ENCODE measurements at regions not wholly inside any gene's neighbourhood (a gene's known extent, or its start where the extent isn't known, plus 50 kb on each side); places are given as distances from the start of the nearest gene placed in this dataset.

GRCh38 chr15:93362821-93363220, 273.8 kb upstream of the RGMA start:
- peak; percentile 53 for DNase-seq (ENCODE audit: low read depth, low spot score)
- no peaks in the 10 kb centered on the region for H3K27me3 Mint-ChIP-seq (ENCODE audit: low read depth)
- H3K9me3 Mint-ChIP-seq = no peaks in the 10 kb centered on the region
- peak overlapping the region; percentile 99 for H3K27ac Mint-ChIP-seq (ENCODE audit: unreplicated experiment)
- TF ChIP-seq, protein P1, sequence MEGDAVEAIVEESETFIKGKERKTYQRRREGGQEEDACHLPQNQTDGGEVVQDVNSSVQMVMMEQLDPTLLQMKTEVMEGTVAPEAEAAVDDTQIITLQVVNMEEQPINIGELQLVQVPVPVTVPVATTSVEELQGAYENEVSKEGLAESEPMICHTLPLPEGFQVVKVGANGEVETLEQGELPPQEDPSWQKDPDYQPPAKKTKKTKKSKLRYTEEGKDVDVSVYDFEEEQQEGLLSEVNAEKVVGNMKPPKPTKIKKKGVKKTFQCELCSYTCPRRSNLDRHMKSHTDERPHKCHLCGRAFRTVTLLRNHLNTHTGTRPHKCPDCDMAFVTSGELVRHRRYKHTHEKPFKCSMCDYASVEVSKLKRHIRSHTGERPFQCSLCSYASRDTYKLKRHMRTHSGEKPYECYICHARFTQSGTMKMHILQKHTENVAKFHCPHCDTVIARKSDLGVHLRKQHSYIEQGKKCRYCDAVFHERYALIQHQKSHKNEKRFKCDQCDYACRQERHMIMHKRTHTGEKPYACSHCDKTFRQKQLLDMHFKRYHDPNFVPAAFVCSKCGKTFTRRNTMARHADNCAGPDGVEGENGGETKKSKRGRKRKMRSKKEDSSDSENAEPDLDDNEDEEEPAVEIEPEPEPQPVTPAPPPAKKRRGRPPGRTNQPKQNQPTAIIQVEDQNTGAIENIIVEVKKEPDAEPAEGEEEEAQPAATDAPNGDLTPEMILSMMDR (conservative IDR thresholded peaks at IDR 0.05) = no peak
- peak overlapping the region; percentile 65 for H3K4me3 Mint-ChIP-seq
- no peaks in the 10 kb centered on the region for H3K36me3 Mint-ChIP-seq (ENCODE audit: low read depth)
- H3K4me1 Mint-ChIP-seq = peaks cover 82% of the 10 kb centered on the region

DNA sequence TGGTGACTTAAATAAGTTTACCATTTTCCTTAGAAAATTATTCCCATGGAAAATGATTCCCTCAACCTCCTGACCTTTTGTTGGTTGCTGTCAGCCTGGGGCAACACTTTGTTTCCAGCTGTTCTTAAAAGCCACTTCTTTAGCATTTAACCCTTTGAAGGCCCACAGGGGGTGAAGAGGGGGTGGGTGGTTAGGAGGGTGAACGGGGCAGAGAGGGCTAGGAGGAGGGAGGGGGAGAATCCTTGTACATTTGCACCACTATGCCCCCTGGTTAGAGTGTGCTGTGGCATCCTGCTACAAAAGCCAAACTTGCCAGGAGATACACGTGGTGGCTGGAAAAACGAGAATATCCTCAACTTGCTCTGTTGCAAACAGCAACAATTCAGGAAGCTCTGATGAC, 273.2 kb upstream of the RGMA start:
- peaks cover 84% of the 10 kb centered on the region for H3K4me1 Mint-ChIP-seq
- peak overlapping the region; percentile 65 for H3K4me3 Mint-ChIP-seq
- peak overlapping the region; percentile 99 for H3K27ac Mint-ChIP-seq (ENCODE audit: unreplicated experiment)
- H3K36me3 Mint-ChIP-seq (ENCODE audit: low read depth) = no peaks in the 10 kb centered on the region
- no peaks in the 10 kb centered on the region for H3K9me3 Mint-ChIP-seq
- DNase-seq (ENCODE audit: low read depth, low spot score) = no peak
- H3K27me3 Mint-ChIP-seq (ENCODE audit: low read depth) = no peaks in the 10 kb centered on the region
- TF ChIP-seq, protein P1 (conservative IDR thresholded peaks at IDR 0.05) = no peak

DNA sequence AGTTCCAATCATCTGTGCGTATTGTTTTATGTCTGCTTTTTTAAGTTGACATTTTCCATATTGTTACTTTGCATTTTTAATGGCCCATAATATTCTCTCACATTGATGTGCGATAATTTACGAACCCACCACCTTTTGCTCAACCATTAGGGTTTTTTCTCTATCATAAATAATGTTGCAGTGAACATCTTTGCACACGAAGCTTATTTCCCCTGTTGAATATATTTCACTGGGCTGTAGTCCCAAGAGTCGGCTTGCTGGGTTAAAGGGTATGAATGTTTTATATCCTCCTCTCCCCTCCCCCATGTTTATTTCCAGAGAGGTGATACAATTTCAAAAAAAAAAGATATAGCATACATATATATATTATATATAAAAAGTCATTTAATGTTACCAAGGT, 272.7 kb upstream of the RGMA start:
- no peaks in the 10 kb centered on the region for H3K9me3 Mint-ChIP-seq
- no peak for DNase-seq (ENCODE audit: low read depth, low spot score)
- H3K4me1 Mint-ChIP-seq = peaks cover 84% of the 10 kb centered on the region
- H3K4me3 Mint-ChIP-seq = peak overlapping the region; percentile 49
- H3K27ac Mint-ChIP-seq (ENCODE audit: unreplicated experiment) = peak overlapping the region; percentile 66
- no peaks in the 10 kb centered on the region for H3K27me3 Mint-ChIP-seq (ENCODE audit: low read depth)
- H3K36me3 Mint-ChIP-seq (ENCODE audit: low read depth) = no peaks in the 10 kb centered on the region
- TF ChIP-seq, protein P1 (conservative IDR thresholded peaks at IDR 0.05) = no peak

DNA sequence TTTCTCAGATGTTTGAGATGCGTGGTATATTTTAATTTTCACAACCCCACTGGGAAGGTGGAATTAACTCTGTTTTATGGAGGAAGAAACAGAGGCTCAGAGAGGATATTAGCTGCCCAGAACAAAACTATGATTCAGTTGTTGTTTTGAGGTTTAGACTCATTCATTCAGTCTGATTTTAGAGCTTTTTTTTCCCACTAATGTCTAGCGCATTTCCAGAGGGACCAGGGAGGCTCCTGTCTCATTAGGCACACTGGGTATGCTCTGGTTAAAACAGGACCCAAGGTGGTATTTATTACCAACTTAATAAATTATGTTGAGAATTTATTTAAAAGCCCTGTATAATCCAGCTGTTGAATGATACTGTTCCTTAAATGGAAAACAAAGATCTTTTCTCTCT, 272.0 kb upstream of the RGMA start:
- no peak for DNase-seq (ENCODE audit: low read depth, low spot score)
- Mint-ChIP-seq H3K4me1 (peaks cover 82% of the 10 kb centered on the region), H3K27me3 (ENCODE audit: low read depth) (no peaks in the 10 kb centered on the region), H3K4me3 (peak overlapping the region; percentile 31), H3K36me3 (ENCODE audit: low read depth) (peaks cover 3% of the 10 kb centered on the region), H3K27ac (ENCODE audit: unreplicated experiment) (peak overlapping the region; percentile 44), H3K9me3 (peaks cover 2% of the 10 kb centered on the region)
- TF ChIP-seq, protein P1 (conservative IDR thresholded peaks at IDR 0.05) = no peak

DNA sequence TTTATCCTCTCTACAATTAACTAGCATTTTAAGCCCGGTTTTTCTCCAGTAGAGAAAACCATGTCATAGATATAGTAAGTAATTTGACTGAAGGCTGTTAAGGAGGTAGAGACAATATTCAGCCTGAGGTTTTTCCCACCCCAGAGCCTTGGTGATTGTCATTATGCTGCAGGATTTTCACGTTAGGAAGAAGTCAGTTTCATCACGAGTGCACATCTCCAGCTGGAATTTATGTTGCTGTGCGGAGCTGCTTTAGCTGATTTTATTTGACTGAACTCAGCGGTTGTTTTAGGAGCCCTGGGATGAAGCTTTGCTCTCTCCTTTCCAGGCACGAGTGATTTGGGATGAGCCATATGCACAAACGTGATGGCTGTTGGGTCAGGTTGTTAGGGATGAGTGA, 271.3 kb upstream of the RGMA start:
- peaks cover 3% of the 10 kb centered on the region for H3K36me3 Mint-ChIP-seq (ENCODE audit: low read depth)
- peak overlapping the region; percentile 31 for H3K4me3 Mint-ChIP-seq
- peak overlapping the region; percentile 79 for H3K27ac Mint-ChIP-seq (ENCODE audit: unreplicated experiment)
- no peaks in the 10 kb centered on the region for H3K27me3 Mint-ChIP-seq (ENCODE audit: low read depth)
- no peak for DNase-seq (ENCODE audit: low read depth, low spot score)
- peaks cover 2% of the 10 kb centered on the region for H3K9me3 Mint-ChIP-seq
- TF ChIP-seq, protein P1 (conservative IDR thresholded peaks at IDR 0.05) = no peak
- peaks cover 76% of the 10 kb centered on the region for H3K4me1 Mint-ChIP-seq

Measured in neural crest cell (in vitro differentiated cells).